H1 (cell line): ENCODE measurements at regions not wholly inside any gene's neighbourhood (a gene's known extent, or its start where the extent isn't known, plus 50 kb on each side); places are given as distances from the start of the nearest gene placed in this dataset.

Source experiments
- CTCF ChIA-PET: fragments of 300-600 bp; sonication (Branson Sonifier 250); formaldehyde crosslinking; loops from one replicate; lab custom pipeline; 2021; ENCODE audit not compliant: partially characterized antibody; lab: Charles Lee
- POLR2A ChIA-PET: fragments of 300-600 bp; sonication (Branson Sonifier 250); formaldehyde crosslinking; loops from one replicate; lab custom pipeline; 2021; ENCODE audit warnings: inconsistent platforms; ENCODE audit not compliant: partially characterized antibody; lab: Charles Lee
- DNase-seq, 2 experiments: peaks; one replicate each; pipeline versions ENCODE4 v3.0.0 to v3.0.0-alpha.2; 2010 to 2022; ENCODE audit warnings: low spot score in 2 of 2, low read depth in 1 of 2, mixed read lengths in 1 of 2
- FAIRE-seq: peaks from 2 replicates; lab custom pipeline; 2011; peaks lifted over from hg19 to GRCh38; lab: Jason Lieb, UNC
- H2AFZ ChIP-seq: 2 replicates; pipeline ENCODE4 v1.8.1; 2012; ENCODE audit warnings: low read length, inconsistent platforms
- H2AK5ac ChIP-seq: 2 replicates; pipeline ENCODE4 v1.6.1; 2013; ENCODE audit warnings: low read depth, low read length
- H2BK120ac ChIP-seq: replicated peaks from 2 replicates; pipeline ENCODE3; 2013; ENCODE audit warnings: low read depth, low read length, inconsistent platforms
- H2BK12ac ChIP-seq: 2 replicates; pipeline ENCODE4 v1.6.1; 2013; ENCODE audit warnings: low read depth, low read length
- H2BK15ac ChIP-seq: 2 replicates; pipeline ENCODE4 v1.6.1; 2013; ENCODE audit warnings: low read length
- H2BK20ac ChIP-seq: 2 replicates; pipeline ENCODE4 v1.6.1; 2013; ENCODE audit warnings: low read length
- H2BK5ac ChIP-seq: 2 replicates; pipeline ENCODE4 v1.6.1; 2013; ENCODE audit warnings: low read depth, low read length
- H3K14ac ChIP-seq: 2 replicates; pipeline ENCODE4 v1.6.1; 2013; ENCODE audit warnings: inconsistent platforms; ENCODE audit not compliant: insufficient read length
- H3K18ac ChIP-seq: 2 replicates; pipeline ENCODE4 v1.6.1; 2013; ENCODE audit warnings: low read length; ENCODE audit errors: extremely low read depth
- H3K23ac ChIP-seq: 2 replicates; pipeline ENCODE4 v1.6.1; 2013; ENCODE audit warnings: inconsistent platforms; ENCODE audit not compliant: insufficient read length
- H3K23me2 ChIP-seq: 2 replicates; pipeline ENCODE4 v1.6.1; 2013; ENCODE audit warnings: low read depth, low read length
- H3K27ac ChIP-seq: 2 replicates; pipeline ENCODE4 v1.6.1; 2011; ENCODE audit warnings: low read depth, low read length, inconsistent platforms
- H3K27me3 ChIP-seq, 4 experiments: replicated peaks in 1 of 4; 1 replicate in 1 of 4; 2 replicates in 3 of 4; pipeline versions ENCODE4 v1.6.1 to v1.8.1; 2011 to 2013; ENCODE audit warnings: low read length in 3 of 4, mild to moderate bottlenecking in 3 of 4, inconsistent platforms in 2 of 4, mixed read lengths in 2 of 4, moderate library complexity in 1 of 4; ENCODE audit not compliant: control insufficient read depth in 3 of 4, insufficient read depth in 3 of 4; ENCODE audit errors: extremely low read depth in 1 of 4
- H3K36me3 ChIP-seq, 4 experiments: 2 replicates each; pipeline versions ENCODE4 v1.6.1 to v1.8.1; 2011 to 2013; ENCODE audit warnings: mild to moderate bottlenecking in 4 of 4, low read length in 3 of 4, moderate library complexity in 2 of 4, control low read depth in 1 of 4, inconsistent platforms in 1 of 4; ENCODE audit not compliant: insufficient read depth in 4 of 4, control insufficient read depth in 2 of 4
- H3K4ac ChIP-seq: replicated peaks from 2 replicates; pipeline ENCODE3; 2013; ENCODE audit warnings: low read length, low read depth, mixed read lengths, inconsistent platforms; ENCODE audit not compliant: insufficient read length
- H3K4me1 ChIP-seq, 4 experiments: replicated peaks in 1 of 4; 1 replicate in 1 of 4; 2 replicates in 3 of 4; pipeline versions ENCODE4 v1.6.1 to v1.8.1; 2011 to 2013; ENCODE audit warnings: low read length in 3 of 4, inconsistent platforms in 2 of 4, mixed read lengths in 1 of 4; ENCODE audit not compliant: insufficient read depth in 4 of 4, control insufficient read depth in 3 of 4
- H3K4me2 ChIP-seq, 2 experiments: 2 replicates each; pipeline versions ENCODE4 v1.6.1 to v1.8.1; 2011 to 2013; ENCODE audit warnings: low read depth in 2 of 2, low read length in 2 of 2, control low read depth in 1 of 2, inconsistent platforms in 1 of 2, mild to moderate bottlenecking in 1 of 2; ENCODE audit not compliant: insufficient read depth in 1 of 2
- H3K4me3 ChIP-seq, 4 experiments: fragments of 200-600, 300-600 bp in 1 of 4; sonication (generic), shearing (Covaris generic), sonication (Bioruptor Twin) in 1 of 4; 2 replicates each; pipeline versions ENCODE4 v1.5.1 to v1.8.1; 2011 to 2016; ENCODE audit warnings: low read length in 4 of 4, low read depth in 3 of 4, control low read depth in 2 of 4, inconsistent platforms in 2 of 4, mild to moderate bottlenecking in 2 of 4, mixed read lengths in 1 of 4, moderate library complexity in 1 of 4; ENCODE audit not compliant: insufficient read depth in 2 of 4; ENCODE audit errors: extremely low read depth in 1 of 4
- H3K56ac ChIP-seq: replicated peaks from 2 replicates; pipeline ENCODE3; 2013; ENCODE audit warnings: low read depth, mild to moderate bottlenecking, mixed read lengths, low read length, inconsistent platforms; ENCODE audit not compliant: insufficient read length
- H3K79me1 ChIP-seq: 2 replicates; pipeline ENCODE4 v1.6.1; 2013; ENCODE audit warnings: low read depth, low read length, control low read depth
- H3K79me2 ChIP-seq, 2 experiments: 2 replicates each; pipeline versions ENCODE4 v1.6.1 to v1.8.1; 2012 to 2013; ENCODE audit warnings: low read length in 2 of 2, mild to moderate bottlenecking in 2 of 2, inconsistent platforms in 1 of 2; ENCODE audit not compliant: insufficient read depth in 2 of 2, control insufficient read depth in 1 of 2
- H3K9ac ChIP-seq, 4 experiments: replicated peaks in 1 of 4; 1 replicate in 1 of 4; 2 replicates in 3 of 4; pipeline versions ENCODE4 v1.6.1 to v1.8.1; 2011 to 2013; ENCODE audit warnings: low read depth in 3 of 4, low read length in 3 of 4, control low read depth in 2 of 4, mild to moderate bottlenecking in 2 of 4, moderate library complexity in 2 of 4, inconsistent platforms in 1 of 4; ENCODE audit errors: extremely low read depth in 1 of 4
- H3K9me3 ChIP-seq, 2 experiments: 2 replicates each; pipeline versions ENCODE4 v1.6.1 to v1.8.1; 2012 to 2013; ENCODE audit warnings: mild to moderate bottlenecking in 2 of 2, moderate library complexity in 2 of 2, control low read depth in 1 of 2, inconsistent platforms in 1 of 2, low read depth in 1 of 2, low read length in 1 of 2, mixed read lengths in 1 of 2; ENCODE audit not compliant: insufficient read depth in 2 of 2
- H4K20me1 ChIP-seq, 2 experiments: replicated peaks in 1 of 2; 2 replicates each; pipeline versions ENCODE3 to v1.8.1; 2011 to 2013; ENCODE audit warnings: inconsistent platforms in 2 of 2, low read length in 2 of 2, mild to moderate bottlenecking in 1 of 2; ENCODE audit not compliant: insufficient read depth in 2 of 2, control insufficient read depth in 1 of 2
- H4K5ac ChIP-seq: 2 replicates; pipeline ENCODE4 v1.6.1; 2013; ENCODE audit warnings: low read length, low read depth, mixed read lengths, inconsistent platforms; ENCODE audit not compliant: insufficient read length
- H4K8ac ChIP-seq: 2 replicates; pipeline ENCODE4 v1.8.0; 2013; ENCODE audit warnings: mild to moderate bottlenecking, moderate library complexity, low read length, inconsistent platforms; ENCODE audit not compliant: insufficient read depth; ENCODE audit errors: extremely low read depth
- H4K91ac ChIP-seq: replicated peaks from 2 replicates; pipeline ENCODE3; 2013; ENCODE audit warnings: low read length, mixed read lengths, inconsistent platforms; ENCODE audit not compliant: insufficient read length
- ASH2L ChIP-seq: fragments of 200-600, 300-600 bp; sonication (generic); IDR thresholded peaks from one replicate; pipeline ENCODE4 v1.7.1; 2017; ENCODE audit warnings: low read length
- CHD1 ChIP-seq: IDR thresholded peaks from 2 replicates; pipeline ENCODE4 v1.6.1; 2012; ENCODE audit warnings: low read depth, low read length, improper control_type of control experiment
- CTBP2 ChIP-seq: IDR thresholded peaks from 2 replicates; pipeline ENCODE4 v1.7.0; 2011; ENCODE audit warnings: borderline replicate concordance, mild to moderate bottlenecking, moderate library complexity, mixed read lengths, low read length; ENCODE audit not compliant: insufficient read depth, insufficient read length
- EP300 ChIP-seq, 2 experiments: IDR thresholded peaks; 1 replicate in 1 of 2; 2 replicates in 1 of 2; pipeline ENCODE4 v1.6.1; 2011 to 2012; ENCODE audit warnings: low read depth in 2 of 2, low read length in 2 of 2, mild to moderate bottlenecking in 2 of 2, borderline replicate concordance in 1 of 2, inconsistent platforms in 1 of 2, moderate library complexity in 1 of 2
- EZH2 ChIP-seq: fragments of 200-600 bp; sonication (generic); IDR thresholded peaks from 2 replicates; pipeline ENCODE4 v1.7.1; 2012; ENCODE audit warnings: low read depth, mild to moderate bottlenecking, moderate library complexity, low read length, inconsistent platforms; ENCODE audit not compliant: severe bottlenecking
- POLR2AphosphoS5 ChIP-seq: IDR thresholded peaks from 2 replicates; pipeline ENCODE4 v1.6.1; 2011; ENCODE audit warnings: low read depth, low read length
- POU5F1 ChIP-seq: IDR thresholded peaks from 2 replicates; pipeline ENCODE4 v1.6.1; 2011; ENCODE audit warnings: low read depth, mild to moderate bottlenecking, low read length, moderate library complexity
- RNF2 ChIP-seq: fragments of 200-900, 300-1000 bp; sonication (generic); IDR thresholded peaks from 2 replicates; pipeline ENCODE4 v1.7.1; 2016; ENCODE audit warnings: borderline replicate concordance, low read depth, mild to moderate bottlenecking, antibody characterized with exemption, low read length; ENCODE audit not compliant: poor library complexity, severe bottlenecking; ENCODE audit errors: missing control alignments
- WGBS, 2 experiments: shearing (Covaris generic) in 1 of 2; methylation state at CpG; one replicate each; pipeline versions ENCODE4 v1.1.6 to v1.1.7; 2013 to 2015; ENCODE audit warnings: low lambda C conversion rate in 2 of 2, mixed read lengths in 2 of 2, inconsistent platforms in 1 of 2, low coverage in 1 of 2, missing lambda C conversion rate in 1 of 2; ENCODE audit not compliant: insufficient replicate concordance in 2 of 2, insufficient coverage in 1 of 2, insufficient read length in 1 of 2; ENCODE audit errors: extremely low coverage in 1 of 2, missing lambda C conversion rate in 1 of 2; 5-methylcytosine and 5-hydroxymethylcytosine counted together

DNA sequence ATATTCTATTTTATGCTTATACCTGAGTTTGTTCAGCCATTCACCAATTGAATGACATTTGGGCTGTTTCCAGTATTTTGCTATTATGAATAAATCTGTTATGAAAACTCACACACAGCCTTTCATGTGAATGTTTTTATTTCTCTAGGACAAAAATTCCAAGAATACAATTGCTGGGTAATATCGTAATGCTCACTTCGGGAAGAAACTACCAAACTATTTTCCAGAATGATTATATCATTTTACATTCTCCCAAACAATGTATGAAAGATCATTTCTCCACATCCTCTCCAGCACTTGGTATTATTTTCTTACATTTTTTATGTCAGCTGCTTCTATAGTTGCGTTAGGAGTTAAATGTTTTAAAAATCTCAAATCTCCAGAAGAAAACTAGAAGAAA lies 58.3 kb upstream of the LHFPL2 start:
- Histone ChIP-seq H3K23me2 (no peaks in the 10 kb centered on the region), H3K9me3 (peaks cover 7 to 8% of the 10 kb centered on the region in 2 experiments; a peak in 2 of 4 replicates), H2AFZ (no peak overlapping the region), H2BK12ac (no peak overlapping the region), H3K9ac (no peak overlapping the region), H2BK120ac (no peak overlapping the region), H3K14ac (no peak overlapping the region), H3K27ac (no peak overlapping the region), H2BK15ac (no peak overlapping the region), H2BK20ac (no peak overlapping the region), H4K91ac (no peak overlapping the region), H3K4ac (no peak overlapping the region), H3K4me1 (no peaks in the 10 kb centered on the region), H3K23ac (no peak overlapping the region), H3K18ac (no peak overlapping the region), H3K79me2 (no peaks in the 10 kb centered on the region), H3K4me2 (no peak overlapping the region), H3K4me3 (no peak overlapping the region), H3K36me3 (no peaks in the 10 kb centered on the region), H3K27me3 (no peaks in the 10 kb centered on the region), H3K79me1 (no peaks in the 10 kb centered on the region), H2BK5ac (no peak overlapping the region), H4K20me1 (no peaks in the 10 kb centered on the region), H3K56ac (no peak overlapping the region), H2AK5ac (no peak overlapping the region), H4K8ac (no peak overlapping the region), H4K5ac (no peak overlapping the region)
- ChIA-PET CTCF (no interaction called here), POLR2A (no interaction called here)
- 96% methylated on average over 3 of the region's 3 CpGs; no CpG with 5 or more reads in 1 of the 2 experiments for WGBS, 2 experiments
- FAIRE-seq (no peak), DNase-seq (no peak)
- no peak for TF ChIP-seq CTBP2
- no peak for TF ChIP-seq CHD1
- TF ChIP-seq POU5F1: no peak
- no peak for TF ChIP-seq POLR2AphosphoS5
- TF ChIP-seq ASH2L: no peak
- TF ChIP-seq RNF2: no peak
- TF ChIP-seq EZH2: no peak
- no peak for TF ChIP-seq EP300 (IDR thresholded peaks at IDR 0.05; ENCODE audit: borderline replicate concordance in 1 of 2, low read depth in 2 of 2, low read length in 2 of 2)
